ENCODE measurements at regions not wholly inside any gene's neighbourhood (a gene's known extent, or its start where the extent isn't known, plus 50 kb on each side); places are given as distances from the start of the nearest gene placed in this dataset.

DNA sequence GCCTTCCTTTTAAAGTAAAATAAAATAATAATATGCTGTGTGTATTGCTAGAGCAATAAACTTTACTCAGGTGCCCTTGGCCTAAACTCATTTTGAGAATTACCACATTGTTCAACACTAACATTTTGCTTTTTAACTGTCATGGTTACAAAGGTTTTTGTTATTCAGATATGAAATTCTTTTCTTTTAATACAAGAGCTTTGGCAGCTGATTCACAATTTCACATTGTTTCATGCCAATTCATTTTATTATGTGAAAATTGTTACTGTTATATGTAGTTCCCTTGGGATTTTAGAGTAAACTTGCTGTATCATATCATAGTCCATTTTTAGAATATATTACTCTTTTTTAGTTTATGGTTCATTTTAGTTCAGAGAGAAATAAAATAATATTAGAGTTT lies 65.8 kb upstream of the ZNF804A start:
- no peak for TF ChIP-seq CTCF (IDR thresholded peaks at IDR 0.05)
- TF ChIP-seq POLR2A (IDR thresholded peaks at IDR 0.05; ENCODE audit: low read depth): no peak

All from esophagus muscularis mucosa (tissue), 3 donors.